Activated CD4-positive, alpha-beta T cell treated with anti-CD3 and anti-CD28 coated beads, Interleukin-2, amount 10 ng/mL, durations not matched to agents 24 days and 14 days (primary cell): ENCODE measurements at regions not wholly inside any gene's neighbourhood (a gene's known extent, or its start where the extent isn't known, plus 50 kb on each side); places are given as distances from the start of the nearest gene placed in this dataset.

Source experiments
- DNase-seq: peaks from one replicate; pipeline ENCODE4 v3.0.0; 2022
- H3K27ac Mint-ChIP-seq: one replicate; pipeline ENCODE4 v1.8.0; 2022; ENCODE audit warnings: mild to moderate bottlenecking, mixed read lengths
- H3K27me3 Mint-ChIP-seq: one replicate; pipeline ENCODE4 v1.8.0; 2022; ENCODE audit warnings: mixed read lengths
- H3K36me3 Mint-ChIP-seq: one replicate; pipeline ENCODE4 v1.8.0; 2022; ENCODE audit warnings: low read depth, mild to moderate bottlenecking, mixed read lengths
- H3K4me1 Mint-ChIP-seq: one replicate; pipeline ENCODE4 v1.8.0; 2021; ENCODE audit warnings: mixed read lengths
- H3K4me3 Mint-ChIP-seq: one replicate; pipeline ENCODE4 v1.8.0; 2022; ENCODE audit warnings: mild to moderate bottlenecking, moderate library complexity, mixed read lengths
- H3K9me3 Mint-ChIP-seq: one replicate; pipeline ENCODE4 v1.8.0; 2021; ENCODE audit warnings: mixed read lengths
- intact Hi-C: fragments of 100-400 bp; cut with micrococcal nuclease; formaldehyde crosslinking; loops from one replicate; pipeline ENCODE4 v1.15.1; 2023

GRCh38 chr4:12595986-12596385 lies 888.2 kb downstream of the RAB28 start:
- DNase-seq, result no peak
- no peaks in the 10 kb centered on the region for H3K27me3 Mint-ChIP-seq
- intact Hi-C loops, result no loop called here
- no peak overlapping the region for H3K27ac Mint-ChIP-seq
- peaks cover 5% of the 10 kb centered on the region for H3K9me3 Mint-ChIP-seq
- no peaks in the 10 kb centered on the region for H3K36me3 Mint-ChIP-seq
- no peak overlapping the region for H3K4me3 Mint-ChIP-seq
- no peaks in the 10 kb centered on the region for H3K4me1 Mint-ChIP-seq

- no peaks in the 10 kb centered on the region for H3K36me3 Mint-ChIP-seq
- peaks cover 5% of the 10 kb centered on the region for H3K9me3 Mint-ChIP-seq
- H3K27ac Mint-ChIP-seq, result no peak overlapping the region
- DNase-seq, result no peak
- intact Hi-C loops, result no loop called here
- H3K27me3 Mint-ChIP-seq, result no peaks in the 10 kb centered on the region
- H3K4me1 Mint-ChIP-seq, result no peaks in the 10 kb centered on the region
- H3K4me3 Mint-ChIP-seq, result no peak overlapping the region
Observed at GRCh38 chr4:12595489-12595888, 888.7 kb downstream of the RAB28 start.

- Mint-ChIP-seq H3K27ac (no peak overlapping the region), H3K4me1 (no peaks in the 10 kb centered on the region), H3K9me3 (no peaks in the 10 kb centered on the region), H3K4me3 (no peak overlapping the region), H3K27me3 (no peaks in the 10 kb centered on the region), H3K36me3 (no peaks in the 10 kb centered on the region)
- intact Hi-C loops, result no loop called here
- no peak for DNase-seq
Observed at GRCh38 chr4:12588582-12588981, 895.6 kb downstream of the RAB28 start.

- Mint-ChIP-seq H3K4me3 (no peak overlapping the region), H3K27me3 (no peaks in the 10 kb centered on the region), H3K4me1 (no peaks in the 10 kb centered on the region), H3K9me3 (no peaks in the 10 kb centered on the region), H3K36me3 (no peaks in the 10 kb centered on the region), H3K27ac (no peak overlapping the region)
- no peak for DNase-seq
- intact Hi-C loops, result no loop called here
Observed at GRCh38 chr4:12586242-12587006, 897.7 kb downstream of the RAB28 start.

GRCh38 chr4:12584116-12584875 lies 899.8 kb downstream of the RAB28 start:
- no peak overlapping the region for H3K4me3 Mint-ChIP-seq
- no peaks in the 10 kb centered on the region for H3K27me3 Mint-ChIP-seq
- no peak overlapping the region for H3K27ac Mint-ChIP-seq
- intact Hi-C loops, result no loop called here
- no peaks in the 10 kb centered on the region for H3K4me1 Mint-ChIP-seq
- DNase-seq, result no peak
- H3K36me3 Mint-ChIP-seq, result no peaks in the 10 kb centered on the region
- H3K9me3 Mint-ChIP-seq, result no peaks in the 10 kb centered on the region

- intact Hi-C loops, result no loop called here
- Mint-ChIP-seq H3K9me3 (no peaks in the 10 kb centered on the region), H3K36me3 (no peaks in the 10 kb centered on the region), H3K4me1 (no peaks in the 10 kb centered on the region), H3K4me3 (no peak overlapping the region), H3K27me3 (no peaks in the 10 kb centered on the region), H3K27ac (no peak overlapping the region)
- no peak for DNase-seq
Observed at GRCh38 chr4:12583275-12583674, 900.9 kb downstream of the RAB28 start.

- DNase-seq, result no peak
- Mint-ChIP-seq H3K36me3 (no peaks in the 10 kb centered on the region), H3K4me3 (no peak overlapping the region), H3K4me1 (no peaks in the 10 kb centered on the region), H3K27me3 (no peaks in the 10 kb centered on the region), H3K27ac (no peak overlapping the region), H3K9me3 (peaks cover 4% of the 10 kb centered on the region)
- intact Hi-C loops, result no loop called here
Observed at GRCh38 chr4:12580787-12581186, 903.4 kb downstream of the RAB28 start.

- no peak overlapping the region for H3K27ac Mint-ChIP-seq
Observed at GRCh38 chr4:12579172-12579571, 905.0 kb downstream of the RAB28 start.

GRCh38 chr4:12576409-12576808 lies 907.7 kb downstream of the RAB28 start:
- no peak overlapping the region for H3K27ac Mint-ChIP-seq
- H3K9me3 Mint-ChIP-seq, result peaks cover 4% of the 10 kb centered on the region
- no peak for DNase-seq
- H3K27me3 Mint-ChIP-seq, result no peaks in the 10 kb centered on the region
- no peaks in the 10 kb centered on the region for H3K4me1 Mint-ChIP-seq
- intact Hi-C loops, result no loop called here
- H3K4me3 Mint-ChIP-seq, result no peak overlapping the region
- H3K36me3 Mint-ChIP-seq, result no peaks in the 10 kb centered on the region

More at GRCh38 chr4:12579172-12579571, 905.0 kb downstream of the RAB28 start:
- Mint-ChIP-seq H3K9me3 (peaks cover 4% of the 10 kb centered on the region), H3K4me1 (no peaks in the 10 kb centered on the region), H3K4me3 (no peak overlapping the region), H3K36me3 (no peaks in the 10 kb centered on the region), H3K27me3 (no peaks in the 10 kb centered on the region)
- DNase-seq, result no peak
- intact Hi-C loops, result no loop called here

GRCh38 chr4:12573716-12574115 lies 910.4 kb downstream of the RAB28 start:
- H3K4me1 Mint-ChIP-seq, result no peaks in the 10 kb centered on the region
- no peaks in the 10 kb centered on the region for H3K27me3 Mint-ChIP-seq
- peaks cover 9% of the 10 kb centered on the region for H3K9me3 Mint-ChIP-seq
- intact Hi-C loops, result no loop called here
- no peak for DNase-seq
- H3K36me3 Mint-ChIP-seq, result no peaks in the 10 kb centered on the region
- H3K4me3 Mint-ChIP-seq, result no peak overlapping the region
- H3K27ac Mint-ChIP-seq, result no peak overlapping the region

- no peaks in the 10 kb centered on the region for H3K4me1 Mint-ChIP-seq
- intact Hi-C loops, result no loop called here
- no peak for DNase-seq
- no peaks in the 10 kb centered on the region for H3K27me3 Mint-ChIP-seq
- H3K9me3 Mint-ChIP-seq, result no peaks in the 10 kb centered on the region
- no peak overlapping the region for H3K4me3 Mint-ChIP-seq
- H3K27ac Mint-ChIP-seq, result no peak overlapping the region
- no peaks in the 10 kb centered on the region for H3K36me3 Mint-ChIP-seq
Observed at GRCh38 chr4:12562476-12563140, 921.5 kb downstream of the RAB28 start.

- H3K9me3 Mint-ChIP-seq, result no peaks in the 10 kb centered on the region
- H3K27me3 Mint-ChIP-seq, result no peaks in the 10 kb centered on the region
- no peak overlapping the region for H3K27ac Mint-ChIP-seq
- no peaks in the 10 kb centered on the region for H3K36me3 Mint-ChIP-seq
- H3K4me1 Mint-ChIP-seq, result no peaks in the 10 kb centered on the region
- intact Hi-C loops, result no loop called here
- H3K4me3 Mint-ChIP-seq, result no peak overlapping the region
- no peak for DNase-seq
Observed at GRCh38 chr4:12562021-12562420, 922.1 kb downstream of the RAB28 start.

GRCh38 chr4:12555011-12555410 lies 929.1 kb downstream of the RAB28 start:
- Mint-ChIP-seq H3K4me3 (no peak overlapping the region), H3K27ac (no peak overlapping the region), H3K9me3 (no peaks in the 10 kb centered on the region), H3K4me1 (no peaks in the 10 kb centered on the region), H3K36me3 (no peaks in the 10 kb centered on the region), H3K27me3 (no peaks in the 10 kb centered on the region)
- intact Hi-C loops, result no loop called here
- DNase-seq, result no peak

GRCh38 chr4:12548678-12549077 lies 935.5 kb downstream of the RAB28 start:
- intact Hi-C loops, result no loop called here
- Mint-ChIP-seq H3K4me1 (no peaks in the 10 kb centered on the region), H3K36me3 (no peaks in the 10 kb centered on the region), H3K4me3 (no peak overlapping the region), H3K9me3 (no peaks in the 10 kb centered on the region), H3K27me3 (no peaks in the 10 kb centered on the region), H3K27ac (no peak overlapping the region)
- no peak for DNase-seq
